CD14-positive monocyte (primary cell): ENCODE measurements at regions not wholly inside any gene's neighbourhood (a gene's known extent, or its start where the extent isn't known, plus 50 kb on each side); places are given as distances from the start of the nearest gene placed in this dataset.
"Not testable (repeated sequence)": the region's sequence is repeated elsewhere in the genome, so short reads cannot be mapped to it uniquely, and the experiment has no call there.

Experiments
- DNase-seq, 3 donors: peaks; one replicate each; pipeline ENCODE4 v3.0.0-alpha.2; 2011 to 2022
- H2AFZ ChIP-seq: 2 replicates; pipeline ENCODE4 v1.6.0; 2012; ENCODE audit warnings: mild to moderate bottlenecking, low read depth, low read length, inconsistent platforms; ENCODE audit not compliant: insufficient read depth, poor library complexity, severe bottlenecking
- H3K27ac ChIP-seq, 2 donors: 1 replicate in 1 of 2; 2 replicates in 1 of 2; pipeline ENCODE4 v1.5.1; 2012 to 2013; ENCODE audit warnings: low read length in 2 of 2, control low read depth in 1 of 2, inconsistent platforms in 1 of 2, low read depth in 1 of 2, mild to moderate bottlenecking in 1 of 2
- H3K27me3 ChIP-seq, 2 donors: one replicate each; pipeline versions ENCODE4 v1.6.0 to v1.6.1; 2011 to 2013; ENCODE audit warnings: low read length in 2 of 2; ENCODE audit not compliant: control insufficient read depth in 2 of 2, insufficient read depth in 2 of 2
- H3K36me3 ChIP-seq, 2 donors: replicated peaks in 1 of 2; 1 replicate in 1 of 2; 2 replicates in 1 of 2; pipeline versions ENCODE4 v1.5.1 to v1.6.1; 2012 to 2013; ENCODE audit warnings: low read length in 2 of 2, control low read depth in 1 of 2, inconsistent platforms in 1 of 2, mild to moderate bottlenecking in 1 of 2; ENCODE audit not compliant: insufficient read depth in 2 of 2, control insufficient read depth in 1 of 2
- H3K4me1 ChIP-seq, 2 donors: 1 replicate in 1 of 2; 2 replicates in 1 of 2; pipeline versions ENCODE4 v1.5.1 to v1.6.1; 2012 to 2013; ENCODE audit warnings: low read length in 2 of 2, control low read depth in 1 of 2, inconsistent platforms in 1 of 2, mild to moderate bottlenecking in 1 of 2, moderate library complexity in 1 of 2; ENCODE audit not compliant: insufficient read depth in 2 of 2, control insufficient read depth in 1 of 2
- H3K4me2 ChIP-seq: replicated peaks from 2 replicates; pipeline ENCODE3; 2012; ENCODE audit warnings: low read length, moderate library complexity, mild to moderate bottlenecking; ENCODE audit not compliant: poor library complexity, severe bottlenecking; ENCODE audit errors: extremely low read depth
- H3K4me3 ChIP-seq, 3 experiments: fragments of 200-600 bp in 1 of 3; sonication (generic) in 1 of 3; replicated peaks in 1 of 3; 1 replicate in 2 of 3; 2 replicates in 1 of 3; pipeline ENCODE4 v1.5.1; 2011 to 2013; ENCODE audit warnings: low read length in 3 of 3, mild to moderate bottlenecking in 3 of 3, control low read depth in 2 of 3, low read depth in 2 of 3, inconsistent platforms in 1 of 3, moderate library complexity in 1 of 3
- H3K79me2 ChIP-seq: 2 replicates; pipeline ENCODE4 v1.6.0; 2012; ENCODE audit warnings: mild to moderate bottlenecking, control low read depth, inconsistent platforms, low read length, moderate library complexity; ENCODE audit not compliant: insufficient read depth
- H3K9ac ChIP-seq: 2 replicates; pipeline ENCODE4 v1.6.0; 2017; ENCODE audit warnings: low read length, mild to moderate bottlenecking; ENCODE audit not compliant: insufficient read depth, poor library complexity, severe bottlenecking
- H3K9me3 ChIP-seq, 2 donors: replicated peaks in 1 of 2; 1 replicate in 1 of 2; 2 replicates in 1 of 2; pipeline versions ENCODE4 v1.5.1 to v1.6.1; 2012 to 2013; ENCODE audit warnings: low read length in 2 of 2, control low read depth in 1 of 2; ENCODE audit not compliant: control insufficient read depth in 1 of 2, insufficient read depth in 1 of 2
- H4K20me1 ChIP-seq: 2 replicates; pipeline ENCODE4 v1.6.0; 2012; ENCODE audit warnings: mild to moderate bottlenecking, low read length, control low read depth, moderate library complexity; ENCODE audit not compliant: insufficient read depth
- H3K27ac Mint-ChIP-seq, 7 donors: one replicate each; pipeline ENCODE4 v1.8.0; 2020; ENCODE audit warnings: mild to moderate bottlenecking in 7 of 7, mixed read lengths in 7 of 7, moderate library complexity in 6 of 7, inconsistent platforms in 2 of 7
- H3K27me3 Mint-ChIP-seq, 3 donors: one replicate each; pipeline ENCODE4 v1.8.0; 2021 to 2022; ENCODE audit warnings: low read depth in 3 of 3, mild to moderate bottlenecking in 3 of 3, mixed read lengths in 3 of 3, moderate library complexity in 3 of 3, inconsistent platforms in 1 of 3
- H3K36me3 Mint-ChIP-seq, 2 donors: one replicate each; pipeline ENCODE4 v1.8.0; 2020; ENCODE audit warnings: mixed read lengths in 2 of 2, inconsistent platforms in 1 of 2, mild to moderate bottlenecking in 1 of 2
- H3K4me1 Mint-ChIP-seq: one replicate; pipeline ENCODE4 v1.8.0; 2020; ENCODE audit warnings: mild to moderate bottlenecking, mixed read lengths
- H3K4me3 Mint-ChIP-seq, 2 donors: one replicate each; pipeline ENCODE4 v1.8.0; 2020; ENCODE audit warnings: mild to moderate bottlenecking in 2 of 2, mixed read lengths in 2 of 2, moderate library complexity in 1 of 2
- H3K9me3 Mint-ChIP-seq, 7 donors: one replicate each; pipeline ENCODE4 v1.8.0; 2020 to 2022; ENCODE audit warnings: mixed read lengths in 7 of 7, mild to moderate bottlenecking in 6 of 7, moderate library complexity in 6 of 7, inconsistent platforms in 2 of 7
- WGBS: methylation state at CpG from one replicate; pipeline ENCODE4 v1.1.5; 2013; ENCODE audit warnings: missing lambda C conversion rate; ENCODE audit not compliant: insufficient coverage; 5-methylcytosine and 5-hydroxymethylcytosine counted together
- intact Hi-C, 2 donors: fragments of 100-400 bp; cut with micrococcal nuclease; formaldehyde crosslinking; loops; one replicate each; pipeline versions ENCODE4 v1.15.0 to v1.15.1; 2023
- TF ChIP-seq, protein P1 (sequence below): fragments of 200-600 bp; IDR thresholded peaks from one replicate; pipeline ENCODE4 v1.8.0; 2022; ENCODE audit warnings: antibody characterized with exemption, mild to moderate bottlenecking

DNA sequence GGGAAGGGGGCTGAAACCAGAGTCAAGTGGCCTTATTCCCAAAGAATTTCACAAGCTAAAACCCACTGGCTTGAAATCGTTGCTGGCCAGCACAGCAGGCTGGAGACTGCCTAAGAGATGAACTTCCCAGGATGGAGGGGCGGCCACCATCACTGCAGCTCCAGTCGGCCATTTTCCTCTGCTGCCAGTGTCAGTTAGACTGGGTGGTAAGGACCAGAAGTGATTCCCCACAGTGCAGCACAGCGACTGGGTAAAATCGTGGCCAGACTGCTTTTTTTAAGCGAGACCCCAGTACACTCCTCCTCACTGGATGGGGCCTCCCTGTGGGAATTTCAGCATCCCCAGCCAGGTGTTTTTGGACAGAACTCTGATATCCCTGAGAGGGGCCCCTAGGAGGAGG, 428.0 kb downstream of the SPIN4 start:
- Mint-ChIP-seq H3K27ac (no peak overlapping the region), H3K9me3 (peaks cover 0 to 21% (median 6%) of the 10 kb centered on the region in 7 donors), H3K4me1 (no peaks in the 10 kb centered on the region), H3K36me3 (no peaks in the 10 kb centered on the region), H3K4me3 (no peak overlapping the region), H3K27me3 (no peaks in the 10 kb centered on the region)
- peaks cover 0 to 16% of the 10 kb centered on the region in 2 donors for H3K9me3 ChIP-seq
- TF ChIP-seq, protein P1, sequence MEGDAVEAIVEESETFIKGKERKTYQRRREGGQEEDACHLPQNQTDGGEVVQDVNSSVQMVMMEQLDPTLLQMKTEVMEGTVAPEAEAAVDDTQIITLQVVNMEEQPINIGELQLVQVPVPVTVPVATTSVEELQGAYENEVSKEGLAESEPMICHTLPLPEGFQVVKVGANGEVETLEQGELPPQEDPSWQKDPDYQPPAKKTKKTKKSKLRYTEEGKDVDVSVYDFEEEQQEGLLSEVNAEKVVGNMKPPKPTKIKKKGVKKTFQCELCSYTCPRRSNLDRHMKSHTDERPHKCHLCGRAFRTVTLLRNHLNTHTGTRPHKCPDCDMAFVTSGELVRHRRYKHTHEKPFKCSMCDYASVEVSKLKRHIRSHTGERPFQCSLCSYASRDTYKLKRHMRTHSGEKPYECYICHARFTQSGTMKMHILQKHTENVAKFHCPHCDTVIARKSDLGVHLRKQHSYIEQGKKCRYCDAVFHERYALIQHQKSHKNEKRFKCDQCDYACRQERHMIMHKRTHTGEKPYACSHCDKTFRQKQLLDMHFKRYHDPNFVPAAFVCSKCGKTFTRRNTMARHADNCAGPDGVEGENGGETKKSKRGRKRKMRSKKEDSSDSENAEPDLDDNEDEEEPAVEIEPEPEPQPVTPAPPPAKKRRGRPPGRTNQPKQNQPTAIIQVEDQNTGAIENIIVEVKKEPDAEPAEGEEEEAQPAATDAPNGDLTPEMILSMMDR: no peak
- H3K36me3 ChIP-seq: no peaks in the 10 kb centered on the region
- no peaks in the 10 kb centered on the region for H3K4me1 ChIP-seq
- no peak overlapping the region for H3K9ac ChIP-seq
- H3K27ac ChIP-seq: no peak overlapping the region
- H3K79me2 ChIP-seq: no peaks in the 10 kb centered on the region
- H4K20me1 ChIP-seq: no peaks in the 10 kb centered on the region
- no peak for DNase-seq
- intact Hi-C loops: no loop called here
- 83% methylated on average over 1 of the region's 6 CpGs for WGBS
- no peak overlapping the region for H3K4me2 ChIP-seq
- H3K27me3 ChIP-seq: no peaks in the 10 kb centered on the region
- H3K4me3 ChIP-seq: no peak overlapping the region
- no peak overlapping the region for H2AFZ ChIP-seq

DNA sequence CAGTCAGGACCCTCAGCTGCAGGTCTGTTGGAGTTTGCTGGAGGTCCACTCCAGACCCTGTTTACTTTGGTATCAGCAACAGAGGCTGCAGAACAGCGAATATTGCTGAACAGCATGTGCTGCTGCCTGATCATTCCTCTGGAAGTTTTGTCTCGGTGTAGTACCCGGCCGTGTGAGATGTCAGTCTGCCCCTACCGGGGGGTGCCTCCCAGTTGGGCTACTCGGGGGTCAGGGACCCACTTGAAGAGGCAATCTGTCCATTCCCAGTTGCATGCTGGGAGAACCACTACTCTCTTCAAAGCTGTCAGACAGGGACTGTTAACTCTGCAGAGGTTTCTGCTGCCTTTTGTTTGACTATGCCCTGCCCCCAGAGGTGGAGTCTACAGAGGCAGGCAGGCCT, 444.9 kb downstream of the SPIN4 start:
- H3K4me1 Mint-ChIP-seq, H3K27ac ChIP-seq, H2AFZ ChIP-seq, H3K27me3 Mint-ChIP-seq, H3K4me2 ChIP-seq, H4K20me1 ChIP-seq, H3K4me3 ChIP-seq, intact Hi-C loops, H3K4me1 ChIP-seq, DNase-seq, H3K4me3 Mint-ChIP-seq, H3K27ac Mint-ChIP-seq, H3K9ac ChIP-seq, H3K36me3 ChIP-seq, H3K9me3 ChIP-seq, H3K79me2 ChIP-seq, H3K36me3 Mint-ChIP-seq, H3K27me3 ChIP-seq: not testable (repeated sequence)
- H3K9me3 Mint-ChIP-seq: peaks cover 2 to 16% (median 11%) of the 10 kb centered on the region in 7 donors
- WGBS: 92% methylated on average over 5 of the region's 6 CpGs
